ENCODE measurements at regions not wholly inside any gene's neighbourhood (a gene's known extent, or its start where the extent isn't known, plus 50 kb on each side); places are given as distances from the start of the nearest gene placed in this dataset.
"Not testable (repeated sequence)": the region's sequence is repeated elsewhere in the genome, so short reads cannot be mapped to it uniquely, and the experiment has no call there.

DNA sequence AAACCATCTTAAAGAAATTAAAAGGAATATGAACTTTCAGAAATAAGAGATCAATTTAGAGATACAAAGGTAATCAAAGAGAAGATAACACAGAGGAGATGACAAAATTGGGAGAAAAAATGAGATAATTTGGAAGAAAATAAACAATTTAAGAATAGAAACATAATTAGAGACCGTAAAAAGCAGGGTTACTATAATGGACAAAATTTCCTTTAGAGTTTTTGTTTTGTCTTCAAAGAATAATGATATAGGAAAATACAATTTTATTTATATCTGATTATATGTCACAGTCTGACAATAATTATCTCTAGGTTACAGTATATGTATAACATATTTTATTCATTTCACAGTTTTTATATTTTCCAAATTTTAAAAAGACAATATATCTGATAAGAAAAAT is 716.4 kb upstream of the ZNF804A start:
- no peaks in the 10 kb centered on the region for H3K36me3 ChIP-seq
- no peaks in the 10 kb centered on the region for H3K9me3 ChIP-seq
- TF ChIP-seq, protein P1, sequence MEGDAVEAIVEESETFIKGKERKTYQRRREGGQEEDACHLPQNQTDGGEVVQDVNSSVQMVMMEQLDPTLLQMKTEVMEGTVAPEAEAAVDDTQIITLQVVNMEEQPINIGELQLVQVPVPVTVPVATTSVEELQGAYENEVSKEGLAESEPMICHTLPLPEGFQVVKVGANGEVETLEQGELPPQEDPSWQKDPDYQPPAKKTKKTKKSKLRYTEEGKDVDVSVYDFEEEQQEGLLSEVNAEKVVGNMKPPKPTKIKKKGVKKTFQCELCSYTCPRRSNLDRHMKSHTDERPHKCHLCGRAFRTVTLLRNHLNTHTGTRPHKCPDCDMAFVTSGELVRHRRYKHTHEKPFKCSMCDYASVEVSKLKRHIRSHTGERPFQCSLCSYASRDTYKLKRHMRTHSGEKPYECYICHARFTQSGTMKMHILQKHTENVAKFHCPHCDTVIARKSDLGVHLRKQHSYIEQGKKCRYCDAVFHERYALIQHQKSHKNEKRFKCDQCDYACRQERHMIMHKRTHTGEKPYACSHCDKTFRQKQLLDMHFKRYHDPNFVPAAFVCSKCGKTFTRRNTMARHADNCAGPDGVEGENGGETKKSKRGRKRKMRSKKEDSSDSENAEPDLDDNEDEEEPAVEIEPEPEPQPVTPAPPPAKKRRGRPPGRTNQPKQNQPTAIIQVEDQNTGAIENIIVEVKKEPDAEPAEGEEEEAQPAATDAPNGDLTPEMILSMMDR (IDR thresholded peaks at IDR 0.05) = no peak
- TF ChIP-seq POLR2A (IDR thresholded peaks at IDR 0.05) = no peak
- no peak overlapping the region for H3K27ac ChIP-seq
- no peak for DNase-seq
- no peaks in the 10 kb centered on the region for H3K4me1 ChIP-seq
- H3K4me3 ChIP-seq = no peak overlapping the region
- no peaks in the 10 kb centered on the region for H3K27me3 ChIP-seq

DNA sequence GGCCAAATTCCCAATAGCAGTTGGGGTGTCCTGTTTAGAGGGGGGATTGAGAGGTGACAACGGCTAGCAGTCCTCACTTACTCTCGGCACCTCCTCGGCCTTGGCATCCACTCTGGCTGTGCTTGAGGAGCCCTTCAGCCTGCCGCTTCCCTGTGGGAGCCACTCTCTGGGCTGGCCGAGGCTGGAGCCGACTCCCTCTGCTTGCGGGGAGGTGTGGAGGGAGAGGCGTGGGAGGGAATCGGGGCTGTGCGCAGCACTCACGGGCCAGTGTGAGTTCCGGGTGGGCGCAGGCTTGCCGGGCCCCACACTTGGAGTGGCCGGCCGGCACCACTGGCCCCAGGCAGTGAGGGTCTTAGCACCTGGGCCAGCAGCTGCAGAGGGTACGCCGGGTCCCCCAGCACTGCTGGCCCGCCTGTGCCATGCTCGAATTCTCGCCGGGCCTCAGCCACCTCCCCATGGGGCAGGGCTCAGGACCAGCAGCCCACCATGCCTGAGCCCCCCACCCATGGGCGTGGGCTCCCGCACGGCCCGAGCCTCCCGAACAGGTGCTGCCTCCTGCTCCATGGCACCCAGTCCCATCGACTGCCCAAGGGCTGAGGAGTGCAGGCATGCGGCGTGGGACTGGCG is 705.9 kb upstream of the ZNF804A start:
- TF ChIP-seq POLR2A (IDR thresholded peaks at IDR 0.05) = no peak
- H3K4me3 ChIP-seq = no peak overlapping the region
- no peaks in the 10 kb centered on the region for H3K9me3 ChIP-seq
- no peak for DNase-seq
- H3K36me3 ChIP-seq = no peaks in the 10 kb centered on the region
- H3K27me3 ChIP-seq = no peaks in the 10 kb centered on the region
- H3K4me1 ChIP-seq = no peaks in the 10 kb centered on the region
- H3K27ac ChIP-seq = no peak overlapping the region

DNA sequence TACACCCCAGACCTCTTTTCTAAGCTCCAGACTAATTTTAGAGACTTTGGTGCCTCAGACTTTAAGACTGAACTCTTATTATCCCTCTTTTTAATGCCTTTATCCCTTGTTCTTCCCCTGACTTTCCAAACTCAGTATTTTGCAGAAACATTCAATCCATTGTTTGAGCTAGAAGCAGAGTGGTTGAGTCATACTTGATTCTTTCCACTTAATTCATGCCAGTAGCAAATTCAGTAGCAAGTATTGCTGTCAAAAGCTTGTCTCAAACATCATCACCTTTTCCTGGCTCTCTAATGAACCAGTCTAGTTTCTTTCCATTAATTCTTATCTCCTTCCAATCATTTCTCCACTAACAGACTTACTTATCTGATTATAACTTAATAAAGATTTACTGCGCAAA is 699.7 kb upstream of the ZNF804A start:
- no peaks in the 10 kb centered on the region for H3K36me3 ChIP-seq
- H3K27ac ChIP-seq = no peak overlapping the region
- no peaks in the 10 kb centered on the region for H3K4me1 ChIP-seq
- no peak overlapping the region for H3K4me3 ChIP-seq
- H3K27me3 ChIP-seq = no peaks in the 10 kb centered on the region
- no peak for DNase-seq
- TF ChIP-seq, protein P1 (IDR thresholded peaks at IDR 0.05) = no peak
- no peak for TF ChIP-seq POLR2A (IDR thresholded peaks at IDR 0.05)
- no peaks in the 10 kb centered on the region for H3K9me3 ChIP-seq

DNA sequence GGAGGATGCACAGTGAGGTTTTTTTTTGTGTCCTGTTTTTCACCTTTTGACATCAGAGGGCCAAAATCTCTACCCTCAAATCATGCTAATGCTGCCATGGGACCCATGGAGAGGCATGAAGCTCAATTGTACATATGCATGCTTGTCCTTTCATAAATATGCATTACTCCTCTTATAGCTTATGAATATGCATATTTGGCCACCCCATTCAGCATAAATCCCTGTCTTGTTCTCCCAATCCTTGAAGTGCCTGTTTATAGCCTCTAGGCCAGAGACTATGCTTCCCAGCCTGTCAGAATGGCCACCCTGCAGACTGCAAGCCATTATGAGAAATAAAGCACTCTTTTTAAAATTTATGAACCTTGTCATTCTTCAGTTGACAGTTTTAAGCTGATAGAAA is 696.4 kb upstream of the ZNF804A start:
- no peak for DNase-seq
- Histone ChIP-seq H3K4me3 (no peak overlapping the region), H3K4me1 (no peaks in the 10 kb centered on the region), H3K36me3 (no peaks in the 10 kb centered on the region), H3K27me3 (no peaks in the 10 kb centered on the region), H3K27ac (no peak overlapping the region), H3K9me3 (no peaks in the 10 kb centered on the region)
- TF ChIP-seq, protein P1 (IDR thresholded peaks at IDR 0.05) = no peak
- TF ChIP-seq POLR2A (IDR thresholded peaks at IDR 0.05) = no peak

DNA sequence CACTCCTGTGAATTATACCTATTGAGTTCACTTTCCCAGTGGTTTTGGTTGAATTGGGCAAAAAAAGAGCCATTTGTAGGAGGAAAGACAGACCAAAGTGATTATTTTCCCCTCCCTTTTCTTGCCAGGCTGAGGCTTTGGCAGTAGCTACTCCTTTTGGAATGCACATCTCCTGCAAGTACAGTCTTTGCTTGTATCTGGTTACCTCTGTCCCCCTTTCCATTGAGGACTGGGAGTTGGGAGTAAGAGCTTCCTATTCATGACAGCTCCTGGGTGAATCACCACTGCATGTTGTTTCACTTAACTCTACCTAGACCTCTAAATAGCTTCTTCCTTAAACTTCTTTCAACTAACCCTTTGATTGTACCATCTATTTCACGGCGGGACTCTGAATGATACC is 695.3 kb upstream of the ZNF804A start:
- H3K27me3 ChIP-seq = no peaks in the 10 kb centered on the region
- no peak for DNase-seq
- H3K9me3 ChIP-seq = no peaks in the 10 kb centered on the region
- H3K27ac ChIP-seq = no peak overlapping the region
- H3K4me1 ChIP-seq = no peaks in the 10 kb centered on the region
- no peak for TF ChIP-seq POLR2A (IDR thresholded peaks at IDR 0.05)
- TF ChIP-seq, protein P1 (IDR thresholded peaks at IDR 0.05) = no peak
- H3K4me3 ChIP-seq = no peak overlapping the region
- H3K36me3 ChIP-seq = no peaks in the 10 kb centered on the region

DNA sequence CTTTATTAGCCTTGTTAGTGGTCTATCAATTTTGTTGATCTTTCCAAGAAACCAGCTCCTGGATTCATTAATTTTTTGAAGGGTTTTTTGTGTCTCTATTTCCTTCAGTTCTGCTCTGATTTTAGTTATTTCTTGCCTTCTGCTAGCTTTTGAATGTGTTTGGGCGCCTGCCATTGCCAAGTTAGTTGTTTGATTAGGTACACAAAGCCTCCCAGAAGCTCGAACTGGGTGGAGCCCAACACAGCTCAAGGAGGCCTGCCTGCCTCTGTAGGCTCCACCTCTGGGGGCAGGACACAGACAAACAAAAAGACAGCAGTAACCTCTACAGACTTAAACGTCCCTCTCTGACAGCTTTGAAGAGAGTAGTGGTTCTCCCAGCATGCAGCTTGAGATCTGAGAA is 682.3 kb upstream of the ZNF804A start:
- not testable (repeated sequence) for H3K4me3 ChIP-seq, H3K36me3 ChIP-seq, H3K4me1 ChIP-seq, H3K27me3 ChIP-seq, DNase-seq, H3K9me3 ChIP-seq, H3K27ac ChIP-seq

DNA sequence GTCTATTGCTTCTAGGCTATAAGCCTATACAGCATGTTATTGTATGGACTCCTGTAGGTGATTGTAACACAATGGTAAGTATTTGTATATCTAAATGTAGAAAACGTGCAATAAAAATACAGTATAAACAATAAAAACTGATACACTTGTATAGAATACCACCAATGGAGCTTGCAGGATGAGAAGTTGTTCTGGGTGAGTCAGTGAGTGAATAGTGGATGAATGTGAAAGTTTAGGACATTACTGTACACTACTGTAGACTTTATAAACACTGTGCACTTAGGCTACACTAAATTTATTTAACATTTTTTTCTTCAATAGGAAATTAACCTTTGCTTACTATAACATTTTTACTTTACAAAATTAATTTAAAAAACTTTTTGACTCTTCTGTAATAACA is 679.2 kb upstream of the ZNF804A start:
- Histone ChIP-seq H3K36me3 (no peaks in the 10 kb centered on the region), H3K27ac (no peak overlapping the region), H3K4me3 (no peak overlapping the region), H3K9me3 (no peaks in the 10 kb centered on the region), H3K4me1 (no peaks in the 10 kb centered on the region), H3K27me3 (no peaks in the 10 kb centered on the region)
- no peak for DNase-seq
- no peak for TF ChIP-seq POLR2A (IDR thresholded peaks at IDR 0.05)
- TF ChIP-seq, protein P1 (IDR thresholded peaks at IDR 0.05) = no peak

Data from Peyer's patch (tissue), 4 donors.